GM19463 (cell line): ENCODE measurements at regions not wholly inside any gene's neighbourhood (a gene's known extent, or its start where the extent isn't known, plus 50 kb on each side); places are given as distances from the start of the nearest gene placed in this dataset.
"Not testable (repeated sequence)": the region's sequence is repeated elsewhere in the genome, so short reads cannot be mapped to it uniquely, and the experiment has no call there.

Experiments used
- ATAC-seq: cut with Tn5 transposase; IDR thresholded peaks from one replicate; pipeline ENCODE4 v1.9.1; 2021; ENCODE audit warnings: mild to moderate bottlenecking, moderate library complexity; ENCODE audit not compliant: unreplicated experiment

GRCh38 chr1:213572912-213573647 lies 414.7 kb upstream of the PROX1 start:
- no peak for ATAC-seq

GRCh38 chr1:213573648-213574009 lies 414.1 kb upstream of the PROX1 start:
- ATAC-seq, result no peak

GRCh38 chr1:213582976-213583567 lies 404.7 kb upstream of the PROX1 start:
- ATAC-seq, result no peak

GRCh38 chr1:213584272-213584671 lies 403.5 kb upstream of the PROX1 start:
- ATAC-seq, result no peak

- ATAC-seq, result no peak
These were observed 402.4 kb upstream of the PROX1 start for GRCh38 chr1:213585402-213585801.

GRCh38 chr1:213585959-213586586 lies 401.7 kb upstream of the PROX1 start:
- no peak for ATAC-seq

GRCh38 chr1:213586587-213586972 lies 401.2 kb upstream of the PROX1 start:
- no peak for ATAC-seq

- ATAC-seq, result no peak
These were observed 391.0 kb upstream of the PROX1 start for GRCh38 chr1:213596729-213597128.

GRCh38 chr1:213598263-213598662 lies 389.5 kb upstream of the PROX1 start:
- ATAC-seq, result no peak

- ATAC-seq, result no peak
These were observed 386.9 kb upstream of the PROX1 start for GRCh38 chr1:213600879-213601278.

GRCh38 chr1:213601705-213602104 lies 386.1 kb upstream of the PROX1 start:
- not testable (repeated sequence) for ATAC-seq

GRCh38 chr1:213602796-213603486 lies 384.8 kb upstream of the PROX1 start:
- no peak for ATAC-seq

- ATAC-seq, result no peak
These were observed 383.3 kb upstream of the PROX1 start for GRCh38 chr1:213604477-213604876.

- ATAC-seq, result no peak
These were observed 382.0 kb upstream of the PROX1 start for GRCh38 chr1:213605732-213606131.

GRCh38 chr1:213606252-213606820 lies 381.4 kb upstream of the PROX1 start:
- no peak for ATAC-seq

- ATAC-seq, result no peak
These were observed 374.2 kb upstream of the PROX1 start for GRCh38 chr1:213613549-213613948.

GRCh38 chr1:213615226-213615916 lies 372.4 kb upstream of the PROX1 start:
- no peak for ATAC-seq

GRCh38 chr1:213617133-213617532 lies 370.6 kb upstream of the PROX1 start:
- ATAC-seq, result no peak

GRCh38 chr1:213618094-213618493 lies 369.7 kb upstream of the PROX1 start:
- ATAC-seq, result no peak

GRCh38 chr1:213619026-213619425 lies 368.7 kb upstream of the PROX1 start:
- no peak for ATAC-seq

GRCh38 chr1:213621077-213621476 lies 366.7 kb upstream of the PROX1 start:
- ATAC-seq, result no peak
